ENCODE measurements at regions not wholly inside any gene's neighbourhood (a gene's known extent, or its start where the extent isn't known, plus 50 kb on each side); places are given as distances from the start of the nearest gene placed in this dataset.

GRCh38 chr2:120463996-120464395 is 118.1 kb downstream of the INHBB start:
- Mint-ChIP-seq H3K4me1 (peaks cover 14% of the 10 kb centered on the region), H3K36me3 (ENCODE audit: low read depth) (no peaks in the 10 kb centered on the region), H3K27ac (no peak overlapping the region), H3K4me3 (no peak overlapping the region), H3K9me3 (peaks cover 7% of the 10 kb centered on the region), H3K27me3 (ENCODE audit: low read depth, poor library complexity) (peaks cover 95% of the 10 kb centered on the region)
- no peak for DNase-seq
- TF ChIP-seq, protein P1, sequence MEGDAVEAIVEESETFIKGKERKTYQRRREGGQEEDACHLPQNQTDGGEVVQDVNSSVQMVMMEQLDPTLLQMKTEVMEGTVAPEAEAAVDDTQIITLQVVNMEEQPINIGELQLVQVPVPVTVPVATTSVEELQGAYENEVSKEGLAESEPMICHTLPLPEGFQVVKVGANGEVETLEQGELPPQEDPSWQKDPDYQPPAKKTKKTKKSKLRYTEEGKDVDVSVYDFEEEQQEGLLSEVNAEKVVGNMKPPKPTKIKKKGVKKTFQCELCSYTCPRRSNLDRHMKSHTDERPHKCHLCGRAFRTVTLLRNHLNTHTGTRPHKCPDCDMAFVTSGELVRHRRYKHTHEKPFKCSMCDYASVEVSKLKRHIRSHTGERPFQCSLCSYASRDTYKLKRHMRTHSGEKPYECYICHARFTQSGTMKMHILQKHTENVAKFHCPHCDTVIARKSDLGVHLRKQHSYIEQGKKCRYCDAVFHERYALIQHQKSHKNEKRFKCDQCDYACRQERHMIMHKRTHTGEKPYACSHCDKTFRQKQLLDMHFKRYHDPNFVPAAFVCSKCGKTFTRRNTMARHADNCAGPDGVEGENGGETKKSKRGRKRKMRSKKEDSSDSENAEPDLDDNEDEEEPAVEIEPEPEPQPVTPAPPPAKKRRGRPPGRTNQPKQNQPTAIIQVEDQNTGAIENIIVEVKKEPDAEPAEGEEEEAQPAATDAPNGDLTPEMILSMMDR (IDR thresholded peaks at IDR 0.05) = no peak

- no peak for DNase-seq
- Mint-ChIP-seq H3K27ac (no peak overlapping the region), H3K27me3 (ENCODE audit: low read depth, poor library complexity) (peaks cover 95% of the 10 kb centered on the region), H3K4me1 (peaks cover 14% of the 10 kb centered on the region), H3K9me3 (peaks cover 3% of the 10 kb centered on the region), H3K4me3 (no peak overlapping the region), H3K36me3 (ENCODE audit: low read depth) (no peaks in the 10 kb centered on the region)
- TF ChIP-seq, protein P1 (IDR thresholded peaks at IDR 0.05) = no peak
Observed at GRCh38 chr2:120464448-120464931, 118.6 kb downstream of the INHBB start.

DNA sequence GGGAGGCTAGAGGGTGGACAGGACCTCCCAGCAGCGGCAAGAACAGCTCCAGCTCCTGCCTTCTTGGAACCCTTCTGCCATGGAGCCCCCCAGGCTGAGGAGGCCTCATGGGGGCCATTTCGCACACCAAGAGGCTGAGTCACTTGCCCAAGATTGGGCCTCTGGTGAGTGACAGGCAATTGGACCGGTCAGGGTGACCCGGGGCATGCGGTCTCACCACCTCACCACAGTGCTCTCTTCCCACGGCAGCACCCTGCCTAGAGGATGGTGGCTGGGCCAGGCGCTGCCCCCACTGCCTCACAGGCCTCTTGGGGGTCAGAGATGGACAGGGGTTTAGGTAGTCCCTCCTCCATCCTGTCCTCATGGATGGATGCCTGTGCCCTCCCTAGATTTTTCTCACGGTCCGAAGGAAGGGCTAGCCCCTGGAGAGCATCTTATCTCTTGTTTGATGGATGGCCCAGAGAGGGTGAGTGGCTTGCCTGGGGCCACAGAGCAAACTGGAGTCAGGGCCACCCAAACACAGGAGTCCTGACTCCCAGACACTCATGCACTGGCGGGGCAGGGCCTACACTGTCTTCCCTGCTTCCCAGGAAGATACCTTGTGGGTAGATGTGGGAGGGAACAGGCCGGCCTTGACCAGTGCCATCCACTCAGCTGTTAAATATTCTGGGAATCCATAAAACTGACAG is 119.2 kb downstream of the INHBB start:
- Mint-ChIP-seq H3K4me1 (peaks cover 14% of the 10 kb centered on the region), H3K27me3 (ENCODE audit: low read depth, poor library complexity) (peaks cover 95% of the 10 kb centered on the region), H3K4me3 (no peak overlapping the region), H3K27ac (no peak overlapping the region), H3K36me3 (ENCODE audit: low read depth) (no peaks in the 10 kb centered on the region), H3K9me3 (no peaks in the 10 kb centered on the region)
- TF ChIP-seq, protein P1 (IDR thresholded peaks at IDR 0.05) = no peak
- no peak for DNase-seq

DNA sequence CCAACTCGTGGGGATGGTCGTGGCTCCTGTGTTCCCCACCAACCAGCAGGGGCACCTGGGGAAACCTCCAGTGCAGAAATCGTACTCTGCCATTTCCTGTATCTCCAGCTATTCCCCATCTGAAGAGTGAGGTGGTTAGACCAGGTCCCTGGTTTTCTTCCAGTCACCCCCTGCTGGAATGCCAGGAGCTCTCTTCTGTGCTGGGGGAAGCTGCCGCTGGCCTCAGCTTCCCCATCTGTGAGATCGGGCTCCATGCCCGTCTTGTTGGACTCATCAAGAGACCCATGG is 119.7 kb downstream of the INHBB start:
- TF ChIP-seq, protein P1 (IDR thresholded peaks at IDR 0.05) = no peak
- Mint-ChIP-seq H3K36me3 (ENCODE audit: low read depth) (no peaks in the 10 kb centered on the region), H3K4me1 (peaks cover 14% of the 10 kb centered on the region), H3K27me3 (ENCODE audit: low read depth, poor library complexity) (peaks cover 95% of the 10 kb centered on the region), H3K4me3 (no peak overlapping the region), H3K9me3 (no peaks in the 10 kb centered on the region), H3K27ac (no peak overlapping the region)
- DNase-seq = no peak

DNA sequence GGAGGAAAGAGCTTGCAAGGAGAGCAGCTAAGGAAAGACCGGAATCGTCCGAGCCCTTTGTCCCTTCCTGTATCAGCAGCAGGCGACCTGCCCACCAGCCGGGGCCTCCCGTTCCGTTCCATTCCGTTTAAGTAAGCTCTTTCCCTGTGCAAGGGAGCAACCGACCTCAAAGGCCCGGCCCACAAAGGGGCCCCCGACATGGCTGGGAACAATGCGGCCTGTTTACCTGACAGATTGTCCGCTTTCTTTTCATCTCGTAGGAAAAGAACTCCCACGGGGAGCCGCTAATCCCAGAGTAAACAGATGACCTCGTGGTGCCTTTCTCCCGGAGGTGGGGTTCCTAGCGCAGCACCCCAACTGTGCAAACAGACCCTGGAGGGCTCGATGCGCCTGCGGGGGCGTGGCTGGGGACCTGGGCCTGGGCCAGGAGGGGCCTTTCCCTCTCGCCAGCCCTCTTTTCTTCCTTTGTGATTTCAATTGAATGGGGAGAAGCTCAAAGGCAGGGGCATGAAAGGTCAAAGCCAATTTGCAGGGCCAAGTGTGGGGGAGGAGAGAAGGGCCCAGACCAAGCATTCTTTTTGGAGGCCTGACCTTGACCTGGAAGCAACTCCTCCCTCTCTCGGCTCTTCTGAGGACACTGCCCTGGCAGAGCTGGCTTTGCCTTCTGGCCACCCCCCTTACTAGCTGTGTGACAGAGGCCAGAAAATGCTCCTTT is 120.2 kb downstream of the INHBB start:
- H3K27me3 Mint-ChIP-seq (ENCODE audit: low read depth, poor library complexity) = peaks cover 96% of the 10 kb centered on the region

More for the DNA sequence above, 120.2 kb downstream of the INHBB start:
- peaks cover 14% of the 10 kb centered on the region for H3K4me1 Mint-ChIP-seq
- H3K27ac Mint-ChIP-seq = no peak overlapping the region
- H3K4me3 Mint-ChIP-seq = peak overlapping the region; percentile 19
- H3K9me3 Mint-ChIP-seq = no peaks in the 10 kb centered on the region
- H3K36me3 Mint-ChIP-seq (ENCODE audit: low read depth) = no peaks in the 10 kb centered on the region
- TF ChIP-seq, protein P1 (IDR thresholded peaks at IDR 0.05) = no peak
- DNase-seq = peak; percentile 41
